Amniotic epithelial cell (primary cell): ENCODE measurements at regions not wholly inside any gene's neighbourhood (a gene's known extent, or its start where the extent isn't known, plus 50 kb on each side); places are given as distances from the start of the nearest gene placed in this dataset.

ENCODE experiments used
- DNase-seq: peaks from one replicate; pipeline ENCODE4 v3.0.0-alpha.2; 2010; ENCODE audit warnings: low read depth

- no peak for DNase-seq
Measured at GRCh38 chr4:11632025-11632424, 203.3 kb upstream of the HS3ST1 start.

GRCh38 chr4:11631416-11631815 lies 202.7 kb upstream of the HS3ST1 start:
- DNase-seq: peak; percentile 21

DNA sequence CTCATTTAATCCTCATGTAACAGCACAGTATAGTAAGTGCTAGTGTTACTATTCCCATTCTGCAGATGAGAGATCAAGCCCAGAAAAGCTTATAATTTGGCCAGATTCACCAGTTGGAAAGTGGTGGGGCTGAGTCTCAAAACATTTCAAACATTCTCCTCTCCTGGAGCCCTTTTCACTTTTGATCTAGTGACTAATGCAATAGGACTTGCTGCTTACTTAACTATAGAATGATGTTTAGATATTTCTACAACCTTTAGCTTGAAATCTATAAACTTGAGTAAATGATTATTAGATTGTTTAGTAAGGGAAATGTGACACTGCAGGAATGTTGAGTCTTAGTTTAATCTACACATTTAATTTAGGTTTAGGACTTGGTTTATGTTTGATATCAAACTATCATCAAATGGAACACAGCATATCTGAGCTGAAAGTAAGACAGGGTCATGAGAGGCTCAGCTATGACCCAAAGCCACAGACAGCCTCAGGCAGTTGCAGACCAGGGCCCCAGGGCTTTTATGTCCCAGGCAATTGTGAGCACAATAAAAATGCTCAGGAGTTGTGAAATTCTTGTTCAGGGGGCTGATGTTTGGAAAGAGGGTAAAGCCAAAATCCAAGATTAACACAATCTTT lies 199.5 kb upstream of the HS3ST1 start:
- DNase-seq: no peak

DNA sequence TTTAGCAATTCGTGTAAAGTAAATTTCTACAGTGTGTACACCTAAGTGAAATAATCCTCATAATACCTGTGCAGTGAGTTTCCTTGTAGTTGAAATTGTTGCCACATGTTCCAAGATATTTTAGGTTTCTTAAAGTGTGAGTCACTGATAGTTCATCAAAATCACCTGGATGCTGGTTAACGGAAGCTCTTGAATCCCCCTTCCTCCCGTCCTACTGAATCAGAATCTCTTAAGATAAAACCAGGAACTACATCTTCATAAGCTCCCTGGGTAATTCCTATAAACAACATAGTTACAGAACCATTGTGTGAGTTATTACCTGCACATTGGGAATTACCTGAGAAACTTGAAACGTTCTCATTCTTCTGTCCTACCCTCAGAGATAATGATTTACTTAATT lies 197.4 kb upstream of the HS3ST1 start:
- no peak for DNase-seq

GRCh38 chr4:11625211-11625610 lies 196.5 kb upstream of the HS3ST1 start:
- DNase-seq: no peak

DNA sequence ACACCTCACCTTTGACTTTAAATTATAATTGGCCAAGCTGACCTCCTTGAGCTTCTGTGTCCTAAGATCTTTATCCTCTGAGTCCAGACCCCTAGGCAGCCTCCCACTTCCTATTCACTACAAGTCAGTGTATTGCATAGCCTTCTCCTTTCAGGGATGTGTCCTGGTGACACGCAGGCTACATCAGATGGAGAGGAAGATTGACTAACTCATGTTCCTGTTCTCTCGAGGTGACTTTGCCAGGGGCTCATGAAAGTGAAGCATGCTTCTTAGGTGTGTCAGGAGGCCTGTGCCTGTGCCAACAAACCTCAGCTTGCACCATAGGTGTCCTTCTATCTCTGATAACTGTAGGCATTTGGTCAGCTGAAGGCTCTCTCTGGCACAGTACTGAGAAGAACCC lies 195.7 kb upstream of the HS3ST1 start:
- DNase-seq: no peak

GRCh38 chr4:11623726-11624037 lies 195.0 kb upstream of the HS3ST1 start:
- peak; percentile 29 for DNase-seq

- DNase-seq: no peak
Measured at GRCh38 chr4:11622961-11623725, 194.4 kb upstream of the HS3ST1 start.

GRCh38 chr4:11620861-11621260 lies 192.2 kb upstream of the HS3ST1 start:
- no peak for DNase-seq

- DNase-seq: no peak
Measured at GRCh38 chr4:11618666-11619282, 190.1 kb upstream of the HS3ST1 start.

- DNase-seq: no peak
Measured at GRCh38 chr4:11616856-11617255, 188.2 kb upstream of the HS3ST1 start.

- peak; percentile 16 for DNase-seq
Measured at GRCh38 chr4:11615601-11616000, 186.9 kb upstream of the HS3ST1 start.

GRCh38 chr4:11614426-11614825 lies 185.7 kb upstream of the HS3ST1 start:
- peak; percentile 31 for DNase-seq

DNA sequence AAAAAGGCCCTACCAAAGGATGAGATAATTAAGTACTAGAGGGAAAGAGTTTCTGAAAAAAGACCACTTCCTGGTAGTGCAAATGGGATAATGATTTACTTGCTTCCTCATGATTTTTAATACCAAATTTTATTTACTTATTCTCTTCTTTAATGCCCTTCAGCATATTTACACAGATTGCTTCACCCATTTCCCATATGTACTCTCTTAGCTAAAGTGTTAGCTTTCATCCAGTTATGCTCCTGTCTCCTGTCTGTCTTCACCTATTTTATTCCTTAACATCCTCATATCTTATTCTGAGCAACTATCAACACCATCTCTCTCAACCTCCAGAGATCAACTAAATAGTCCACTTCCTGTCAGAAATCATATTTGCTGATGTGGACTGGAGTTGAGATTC lies 183.2 kb upstream of the HS3ST1 start:
- DNase-seq: no peak

GRCh38 chr4:11609751-11610150 lies 181.1 kb upstream of the HS3ST1 start:
- DNase-seq: no peak

- DNase-seq: no peak
Measured at GRCh38 chr4:11608992-11609391, 180.3 kb upstream of the HS3ST1 start.

GRCh38 chr4:11606078-11606477 lies 177.4 kb upstream of the HS3ST1 start:
- no peak for DNase-seq

DNA sequence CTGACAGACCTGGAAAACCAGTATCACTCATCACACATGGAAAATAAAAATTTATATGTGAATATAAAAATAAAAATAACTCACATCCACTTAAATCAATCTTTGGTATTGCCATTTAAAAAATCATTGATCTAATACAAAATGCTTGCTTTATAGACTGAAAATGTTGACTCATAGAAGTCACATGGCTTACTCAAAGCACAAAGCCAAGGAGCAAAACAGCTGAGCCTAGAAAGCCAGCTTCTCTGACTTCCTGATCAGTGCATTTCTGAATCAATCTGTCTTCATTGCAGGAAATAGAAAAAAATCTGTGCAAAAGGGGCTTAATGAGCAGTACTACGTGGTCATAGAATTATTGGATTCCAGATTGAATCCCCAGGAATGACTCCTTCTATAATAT lies 176.9 kb upstream of the HS3ST1 start:
- no peak for DNase-seq

DNA sequence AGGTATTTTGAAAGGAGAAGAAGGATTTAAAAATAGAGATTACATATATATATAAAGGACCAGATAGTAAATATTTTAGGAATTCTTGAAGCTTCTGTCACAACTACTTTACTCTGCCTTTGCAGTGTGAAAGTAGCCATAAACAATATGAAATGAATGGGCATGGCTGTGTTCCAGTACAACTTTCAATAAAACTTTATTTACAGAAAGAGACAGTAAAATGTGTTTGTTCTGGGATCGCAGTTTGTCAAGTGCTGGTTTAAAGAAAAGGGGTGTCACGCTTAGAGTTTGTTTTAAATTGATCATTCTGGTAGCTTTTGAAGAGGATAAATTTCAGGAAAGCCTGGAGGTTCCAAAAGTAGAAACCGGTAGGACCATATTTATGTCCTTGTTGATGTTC lies 176.1 kb upstream of the HS3ST1 start:
- no peak for DNase-seq

GRCh38 chr4:11603591-11604194 lies 175.0 kb upstream of the HS3ST1 start:
- no peak for DNase-seq

DNA sequence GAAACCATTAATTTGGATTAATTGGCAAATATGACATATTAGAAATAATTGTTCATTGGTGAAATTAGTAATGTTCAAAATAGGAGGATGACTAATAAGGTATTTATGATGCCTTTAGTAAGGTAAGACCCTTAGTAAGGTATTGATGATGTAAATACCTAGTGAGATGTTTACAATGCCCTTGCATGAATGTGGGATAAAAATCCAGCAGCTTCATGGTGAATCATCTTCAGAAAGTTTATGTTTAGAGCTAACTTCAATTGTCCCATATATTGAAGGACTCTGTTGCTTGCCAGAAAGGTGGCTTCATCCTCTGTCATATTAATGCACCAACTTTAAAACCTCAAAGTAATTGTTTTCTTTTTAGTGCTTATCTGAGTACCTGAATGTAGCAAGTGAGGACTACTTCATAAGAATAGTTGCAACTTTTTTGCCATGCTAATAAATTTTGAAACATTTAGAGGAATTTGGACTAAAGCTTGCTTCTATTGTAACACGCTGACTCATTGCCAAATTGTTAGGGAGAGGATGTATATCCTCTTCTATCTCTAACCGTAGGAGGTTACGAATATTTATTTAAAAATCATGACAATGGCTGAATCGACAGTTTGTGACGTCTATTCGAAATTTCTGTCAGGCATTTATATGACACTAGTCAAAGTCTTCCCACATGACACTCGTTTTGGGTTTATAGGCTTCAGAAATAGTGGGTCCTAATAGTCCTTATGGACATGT lies 174.1 kb upstream of the HS3ST1 start:
- DNase-seq: no peak

GRCh38 chr4:11599064-11599463 lies 170.4 kb upstream of the HS3ST1 start:
- no peak for DNase-seq

GRCh38 chr4:11598591-11598990 lies 169.9 kb upstream of the HS3ST1 start:
- no peak for DNase-seq
